PFSK-1 (cell line): ENCODE measurements at regions not wholly inside any gene's neighbourhood (a gene's known extent, or its start where the extent isn't known, plus 50 kb on each side); places are given as distances from the start of the nearest gene placed in this dataset.

Source experiments
- REST ChIP-seq, 2 experiments: IDR thresholded peaks; 2 replicates each; pipeline versions ENCODE4 v1.6.1 to v1.8.0; 2011 to 2012; ENCODE audit warnings: low read depth in 2 of 2, low read length in 2 of 2, control low read depth in 1 of 2, inconsistent platforms in 1 of 2, mild to moderate bottlenecking in 1 of 2, moderate library complexity in 1 of 2; ENCODE audit not compliant: insufficient read depth in 1 of 2
- SIN3A ChIP-seq: IDR thresholded peaks from 2 replicates; pipeline ENCODE4 v1.6.1; 2012; ENCODE audit warnings: mild to moderate bottlenecking, low read length, moderate library complexity, borderline replicate concordance; ENCODE audit not compliant: insufficient read depth
- TAF1 ChIP-seq: IDR thresholded peaks from 2 replicates; pipeline ENCODE4 v1.6.1; 2012; ENCODE audit warnings: low read length, control low read depth, borderline replicate concordance; ENCODE audit not compliant: insufficient read depth

- TF ChIP-seq SIN3A, result no peak
- TF ChIP-seq TAF1, result no peak
- TF ChIP-seq REST (IDR thresholded peaks at IDR 0.05; ENCODE audit: insufficient read depth in 1 of 2, low read depth in 2 of 2, low read length in 2 of 2), result no peak
These were observed 1326.3 kb downstream of the BRINP3 start for GRCh38 chr1:189151361-189151760.
